ENCODE measurements at regions not wholly inside any gene's neighbourhood (a gene's known extent, or its start where the extent isn't known, plus 50 kb on each side); places are given as distances from the start of the nearest gene placed in this dataset.

DNA sequence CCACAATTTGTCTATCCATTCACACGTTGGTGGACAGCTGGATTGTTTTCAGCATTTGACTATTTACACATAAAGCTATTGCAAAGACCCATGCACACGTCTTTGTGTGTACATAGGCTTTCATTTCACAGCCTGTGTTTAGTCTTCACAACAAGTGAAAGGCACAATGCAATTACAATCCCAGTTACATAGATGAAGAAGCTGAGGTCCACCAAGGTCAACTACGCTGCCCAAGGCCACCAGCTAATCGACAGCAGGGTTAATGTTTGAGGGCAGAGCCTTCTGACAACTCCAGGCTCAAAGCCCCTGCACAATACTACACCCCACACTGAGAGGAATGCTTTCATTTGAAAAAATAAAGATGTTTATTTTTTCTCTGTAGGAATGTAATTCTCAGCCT is 93.6 kb upstream of the CDH13 start (continued):
- TF ChIP-seq, protein P1, sequence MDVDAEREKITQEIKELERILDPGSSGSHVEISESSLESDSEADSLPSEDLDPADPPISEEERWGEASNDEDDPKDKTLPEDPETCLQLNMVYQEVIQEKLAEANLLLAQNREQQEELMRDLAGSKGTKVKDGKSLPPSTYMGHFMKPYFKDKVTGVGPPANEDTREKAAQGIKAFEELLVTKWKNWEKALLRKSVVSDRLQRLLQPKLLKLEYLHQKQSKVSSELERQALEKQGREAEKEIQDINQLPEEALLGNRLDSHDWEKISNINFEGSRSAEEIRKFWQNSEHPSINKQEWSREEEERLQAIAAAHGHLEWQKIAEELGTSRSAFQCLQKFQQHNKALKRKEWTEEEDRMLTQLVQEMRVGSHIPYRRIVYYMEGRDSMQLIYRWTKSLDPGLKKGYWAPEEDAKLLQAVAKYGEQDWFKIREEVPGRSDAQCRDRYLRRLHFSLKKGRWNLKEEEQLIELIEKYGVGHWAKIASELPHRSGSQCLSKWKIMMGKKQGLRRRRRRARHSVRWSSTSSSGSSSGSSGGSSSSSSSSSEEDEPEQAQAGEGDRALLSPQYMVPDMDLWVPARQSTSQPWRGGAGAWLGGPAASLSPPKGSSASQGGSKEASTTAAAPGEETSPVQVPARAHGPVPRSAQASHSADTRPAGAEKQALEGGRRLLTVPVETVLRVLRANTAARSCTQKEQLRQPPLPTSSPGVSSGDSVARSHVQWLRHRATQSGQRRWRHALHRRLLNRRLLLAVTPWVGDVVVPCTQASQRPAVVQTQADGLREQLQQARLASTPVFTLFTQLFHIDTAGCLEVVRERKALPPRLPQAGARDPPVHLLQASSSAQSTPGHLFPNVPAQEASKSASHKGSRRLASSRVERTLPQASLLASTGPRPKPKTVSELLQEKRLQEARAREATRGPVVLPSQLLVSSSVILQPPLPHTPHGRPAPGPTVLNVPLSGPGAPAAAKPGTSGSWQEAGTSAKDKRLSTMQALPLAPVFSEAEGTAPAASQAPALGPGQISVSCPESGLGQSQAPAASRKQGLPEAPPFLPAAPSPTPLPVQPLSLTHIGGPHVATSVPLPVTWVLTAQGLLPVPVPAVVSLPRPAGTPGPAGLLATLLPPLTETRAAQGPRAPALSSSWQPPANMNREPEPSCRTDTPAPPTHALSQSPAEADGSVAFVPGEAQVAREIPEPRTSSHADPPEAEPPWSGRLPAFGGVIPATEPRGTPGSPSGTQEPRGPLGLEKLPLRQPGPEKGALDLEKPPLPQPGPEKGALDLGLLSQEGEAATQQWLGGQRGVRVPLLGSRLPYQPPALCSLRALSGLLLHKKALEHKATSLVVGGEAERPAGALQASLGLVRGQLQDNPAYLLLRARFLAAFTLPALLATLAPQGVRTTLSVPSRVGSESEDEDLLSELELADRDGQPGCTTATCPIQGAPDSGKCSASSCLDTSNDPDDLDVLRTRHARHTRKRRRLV (CRISPR knock-in tag; IDR thresholded peaks at IDR 0.05), result no peak
- no peak for TF ChIP-seq DNMT3B (CRISPR knock-in tag; conservative IDR thresholded peaks at IDR 0.05)
- TF ChIP-seq, protein P2, sequence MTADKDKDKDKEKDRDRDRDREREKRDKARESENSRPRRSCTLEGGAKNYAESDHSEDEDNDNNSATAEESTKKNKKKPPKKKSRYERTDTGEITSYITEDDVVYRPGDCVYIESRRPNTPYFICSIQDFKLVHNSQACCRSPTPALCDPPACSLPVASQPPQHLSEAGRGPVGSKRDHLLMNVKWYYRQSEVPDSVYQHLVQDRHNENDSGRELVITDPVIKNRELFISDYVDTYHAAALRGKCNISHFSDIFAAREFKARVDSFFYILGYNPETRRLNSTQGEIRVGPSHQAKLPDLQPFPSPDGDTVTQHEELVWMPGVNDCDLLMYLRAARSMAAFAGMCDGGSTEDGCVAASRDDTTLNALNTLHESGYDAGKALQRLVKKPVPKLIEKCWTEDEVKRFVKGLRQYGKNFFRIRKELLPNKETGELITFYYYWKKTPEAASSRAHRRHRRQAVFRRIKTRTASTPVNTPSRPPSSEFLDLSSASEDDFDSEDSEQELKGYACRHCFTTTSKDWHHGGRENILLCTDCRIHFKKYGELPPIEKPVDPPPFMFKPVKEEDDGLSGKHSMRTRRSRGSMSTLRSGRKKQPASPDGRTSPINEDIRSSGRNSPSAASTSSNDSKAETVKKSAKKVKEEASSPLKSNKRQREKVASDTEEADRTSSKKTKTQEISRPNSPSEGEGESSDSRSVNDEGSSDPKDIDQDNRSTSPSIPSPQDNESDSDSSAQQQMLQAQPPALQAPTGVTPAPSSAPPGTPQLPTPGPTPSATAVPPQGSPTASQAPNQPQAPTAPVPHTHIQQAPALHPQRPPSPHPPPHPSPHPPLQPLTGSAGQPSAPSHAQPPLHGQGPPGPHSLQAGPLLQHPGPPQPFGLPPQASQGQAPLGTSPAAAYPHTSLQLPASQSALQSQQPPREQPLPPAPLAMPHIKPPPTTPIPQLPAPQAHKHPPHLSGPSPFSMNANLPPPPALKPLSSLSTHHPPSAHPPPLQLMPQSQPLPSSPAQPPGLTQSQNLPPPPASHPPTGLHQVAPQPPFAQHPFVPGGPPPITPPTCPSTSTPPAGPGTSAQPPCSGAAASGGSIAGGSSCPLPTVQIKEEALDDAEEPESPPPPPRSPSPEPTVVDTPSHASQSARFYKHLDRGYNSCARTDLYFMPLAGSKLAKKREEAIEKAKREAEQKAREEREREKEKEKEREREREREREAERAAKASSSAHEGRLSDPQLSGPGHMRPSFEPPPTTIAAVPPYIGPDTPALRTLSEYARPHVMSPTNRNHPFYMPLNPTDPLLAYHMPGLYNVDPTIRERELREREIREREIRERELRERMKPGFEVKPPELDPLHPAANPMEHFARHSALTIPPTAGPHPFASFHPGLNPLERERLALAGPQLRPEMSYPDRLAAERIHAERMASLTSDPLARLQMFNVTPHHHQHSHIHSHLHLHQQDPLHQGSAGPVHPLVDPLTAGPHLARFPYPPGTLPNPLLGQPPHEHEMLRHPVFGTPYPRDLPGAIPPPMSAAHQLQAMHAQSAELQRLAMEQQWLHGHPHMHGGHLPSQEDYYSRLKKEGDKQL (CRISPR knock-in tag; IDR thresholded peaks at IDR 0.05; ENCODE audit: low read depth), result peak; percentile 53; the same call in 1 of the 2 replicates
- TF ChIP-seq TBX3 (IDR thresholded peaks at IDR 0.05; ENCODE audit: borderline replicate concordance), result peak; percentile 54; the same call in 1 of the 2 replicates
- TF ChIP-seq, protein P3, sequence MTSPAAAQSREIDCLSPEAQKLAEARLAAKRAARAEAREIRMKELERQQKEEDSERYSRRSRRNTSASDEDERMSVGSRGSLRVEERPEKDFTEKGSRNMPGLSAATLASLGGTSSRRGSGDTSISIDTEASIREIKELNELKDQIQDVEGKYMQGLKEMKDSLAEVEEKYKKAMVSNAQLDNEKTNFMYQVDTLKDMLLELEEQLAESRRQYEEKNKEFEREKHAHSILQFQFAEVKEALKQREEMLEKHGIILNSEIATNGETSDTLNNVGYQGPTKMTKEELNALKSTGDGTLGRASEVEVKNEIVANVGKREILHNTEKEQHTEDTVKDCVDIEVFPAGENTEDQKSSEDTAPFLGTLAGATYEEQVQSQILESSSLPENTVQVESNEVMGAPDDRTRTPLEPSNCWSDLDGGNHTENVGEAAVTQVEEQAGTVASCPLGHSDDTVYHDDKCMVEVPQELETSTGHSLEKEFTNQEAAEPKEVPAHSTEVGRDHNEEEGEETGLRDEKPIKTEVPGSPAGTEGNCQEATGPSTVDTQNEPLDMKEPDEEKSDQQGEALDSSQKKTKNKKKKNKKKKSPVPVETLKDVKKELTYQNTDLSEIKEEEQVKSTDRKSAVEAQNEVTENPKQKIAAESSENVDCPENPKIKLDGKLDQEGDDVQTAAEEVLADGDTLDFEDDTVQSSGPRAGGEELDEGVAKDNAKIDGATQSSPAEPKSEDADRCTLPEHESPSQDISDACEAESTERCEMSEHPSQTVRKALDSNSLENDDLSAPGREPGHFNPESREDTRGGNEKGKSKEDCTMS (CRISPR knock-in tag; conservative IDR thresholded peaks at IDR 0.05), result no peak
- TF ChIP-seq HNF4G (IDR thresholded peaks at IDR 0.05; ENCODE audit: borderline replicate concordance, low read depth, low read length), result no peak
- no peak for TF ChIP-seq HNF4G (CRISPR knock-in tag; IDR thresholded peaks at IDR 0.05; ENCODE audit: borderline replicate concordance, low read depth)
- TF ChIP-seq, protein P4, sequence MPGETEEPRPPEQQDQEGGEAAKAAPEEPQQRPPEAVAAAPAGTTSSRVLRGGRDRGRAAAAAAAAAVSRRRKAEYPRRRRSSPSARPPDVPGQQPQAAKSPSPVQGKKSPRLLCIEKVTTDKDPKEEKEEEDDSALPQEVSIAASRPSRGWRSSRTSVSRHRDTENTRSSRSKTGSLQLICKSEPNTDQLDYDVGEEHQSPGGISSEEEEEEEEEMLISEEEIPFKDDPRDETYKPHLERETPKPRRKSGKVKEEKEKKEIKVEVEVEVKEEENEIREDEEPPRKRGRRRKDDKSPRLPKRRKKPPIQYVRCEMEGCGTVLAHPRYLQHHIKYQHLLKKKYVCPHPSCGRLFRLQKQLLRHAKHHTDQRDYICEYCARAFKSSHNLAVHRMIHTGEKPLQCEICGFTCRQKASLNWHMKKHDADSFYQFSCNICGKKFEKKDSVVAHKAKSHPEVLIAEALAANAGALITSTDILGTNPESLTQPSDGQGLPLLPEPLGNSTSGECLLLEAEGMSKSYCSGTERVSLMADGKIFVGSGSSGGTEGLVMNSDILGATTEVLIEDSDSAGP (CRISPR knock-in tag; IDR thresholded peaks at IDR 0.05; ENCODE audit: borderline replicate concordance), result no peak
- TF ChIP-seq HMG20B (CRISPR knock-in tag; conservative IDR thresholded peaks at IDR 0.05), result no peak
- TF ChIP-seq, protein P5, sequence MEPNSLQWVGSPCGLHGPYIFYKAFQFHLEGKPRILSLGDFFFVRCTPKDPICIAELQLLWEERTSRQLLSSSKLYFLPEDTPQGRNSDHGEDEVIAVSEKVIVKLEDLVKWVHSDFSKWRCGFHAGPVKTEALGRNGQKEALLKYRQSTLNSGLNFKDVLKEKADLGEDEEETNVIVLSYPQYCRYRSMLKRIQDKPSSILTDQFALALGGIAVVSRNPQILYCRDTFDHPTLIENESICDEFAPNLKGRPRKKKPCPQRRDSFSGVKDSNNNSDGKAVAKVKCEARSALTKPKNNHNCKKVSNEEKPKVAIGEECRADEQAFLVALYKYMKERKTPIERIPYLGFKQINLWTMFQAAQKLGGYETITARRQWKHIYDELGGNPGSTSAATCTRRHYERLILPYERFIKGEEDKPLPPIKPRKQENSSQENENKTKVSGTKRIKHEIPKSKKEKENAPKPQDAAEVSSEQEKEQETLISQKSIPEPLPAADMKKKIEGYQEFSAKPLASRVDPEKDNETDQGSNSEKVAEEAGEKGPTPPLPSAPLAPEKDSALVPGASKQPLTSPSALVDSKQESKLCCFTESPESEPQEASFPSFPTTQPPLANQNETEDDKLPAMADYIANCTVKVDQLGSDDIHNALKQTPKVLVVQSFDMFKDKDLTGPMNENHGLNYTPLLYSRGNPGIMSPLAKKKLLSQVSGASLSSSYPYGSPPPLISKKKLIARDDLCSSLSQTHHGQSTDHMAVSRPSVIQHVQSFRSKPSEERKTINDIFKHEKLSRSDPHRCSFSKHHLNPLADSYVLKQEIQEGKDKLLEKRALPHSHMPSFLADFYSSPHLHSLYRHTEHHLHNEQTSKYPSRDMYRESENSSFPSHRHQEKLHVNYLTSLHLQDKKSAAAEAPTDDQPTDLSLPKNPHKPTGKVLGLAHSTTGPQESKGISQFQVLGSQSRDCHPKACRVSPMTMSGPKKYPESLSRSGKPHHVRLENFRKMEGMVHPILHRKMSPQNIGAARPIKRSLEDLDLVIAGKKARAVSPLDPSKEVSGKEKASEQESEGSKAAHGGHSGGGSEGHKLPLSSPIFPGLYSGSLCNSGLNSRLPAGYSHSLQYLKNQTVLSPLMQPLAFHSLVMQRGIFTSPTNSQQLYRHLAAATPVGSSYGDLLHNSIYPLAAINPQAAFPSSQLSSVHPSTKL (CRISPR knock-in tag; IDR thresholded peaks at IDR 0.05), result peak; percentile 64
